MM.1S (cell line): ENCODE measurements at regions not wholly inside any gene's neighbourhood (a gene's known extent, or its start where the extent isn't known, plus 50 kb on each side); places are given as distances from the start of the nearest gene placed in this dataset.

Experiments
- EZH2 ChIP-seq: fragments of 300-600 bp; sonication (generic); optimal IDR thresholded peaks from 2 replicates; pipeline ENCODE3; 2017; ENCODE audit warnings: low read depth, mild to moderate bottlenecking, antibody characterized with exemption, low read length, mixed read lengths
- TF ChIP-seq, protein P1 (sequence below): fragments of 300-600 bp; sonication (generic); IDR thresholded peaks from 2 replicates; pipeline ENCODE4 v1.5.1; 2016; ENCODE audit warnings: antibody characterized with exemption, low read length, mixed read lengths

DNA sequence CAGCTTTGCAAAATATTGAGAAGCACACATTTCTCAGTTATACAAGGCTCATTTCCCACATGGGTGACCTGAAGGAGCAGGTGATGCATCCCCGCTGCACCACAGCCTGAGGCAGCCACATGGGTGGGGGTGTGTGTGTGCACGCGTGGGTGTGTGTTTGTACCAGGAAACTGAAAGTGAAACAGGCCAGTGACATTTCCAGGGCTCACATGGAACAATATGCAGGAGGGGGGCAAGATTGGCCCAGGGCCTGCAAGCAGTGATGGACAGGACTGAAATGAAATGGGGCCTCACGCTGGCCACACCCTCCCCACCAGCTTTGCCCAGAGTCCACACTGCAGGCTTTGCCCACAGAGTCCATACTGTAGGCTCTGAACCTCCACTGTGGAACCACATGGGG, 154.2 kb upstream of the PARP11 start:
- no peak for TF ChIP-seq EZH2
- TF ChIP-seq, protein P1, sequence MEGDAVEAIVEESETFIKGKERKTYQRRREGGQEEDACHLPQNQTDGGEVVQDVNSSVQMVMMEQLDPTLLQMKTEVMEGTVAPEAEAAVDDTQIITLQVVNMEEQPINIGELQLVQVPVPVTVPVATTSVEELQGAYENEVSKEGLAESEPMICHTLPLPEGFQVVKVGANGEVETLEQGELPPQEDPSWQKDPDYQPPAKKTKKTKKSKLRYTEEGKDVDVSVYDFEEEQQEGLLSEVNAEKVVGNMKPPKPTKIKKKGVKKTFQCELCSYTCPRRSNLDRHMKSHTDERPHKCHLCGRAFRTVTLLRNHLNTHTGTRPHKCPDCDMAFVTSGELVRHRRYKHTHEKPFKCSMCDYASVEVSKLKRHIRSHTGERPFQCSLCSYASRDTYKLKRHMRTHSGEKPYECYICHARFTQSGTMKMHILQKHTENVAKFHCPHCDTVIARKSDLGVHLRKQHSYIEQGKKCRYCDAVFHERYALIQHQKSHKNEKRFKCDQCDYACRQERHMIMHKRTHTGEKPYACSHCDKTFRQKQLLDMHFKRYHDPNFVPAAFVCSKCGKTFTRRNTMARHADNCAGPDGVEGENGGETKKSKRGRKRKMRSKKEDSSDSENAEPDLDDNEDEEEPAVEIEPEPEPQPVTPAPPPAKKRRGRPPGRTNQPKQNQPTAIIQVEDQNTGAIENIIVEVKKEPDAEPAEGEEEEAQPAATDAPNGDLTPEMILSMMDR = no peak
